Right forelimb (tissue), 1 donor: ENCODE measurements at regions not wholly inside any gene's neighbourhood (a gene's known extent, or its start where the extent isn't known, plus 50 kb on each side); places are given as distances from the start of the nearest gene placed in this dataset.

Experiments used
- DNase-seq: peaks from one replicate; pipeline ENCODE4 v3.0.0-alpha.2; 2018

DNA sequence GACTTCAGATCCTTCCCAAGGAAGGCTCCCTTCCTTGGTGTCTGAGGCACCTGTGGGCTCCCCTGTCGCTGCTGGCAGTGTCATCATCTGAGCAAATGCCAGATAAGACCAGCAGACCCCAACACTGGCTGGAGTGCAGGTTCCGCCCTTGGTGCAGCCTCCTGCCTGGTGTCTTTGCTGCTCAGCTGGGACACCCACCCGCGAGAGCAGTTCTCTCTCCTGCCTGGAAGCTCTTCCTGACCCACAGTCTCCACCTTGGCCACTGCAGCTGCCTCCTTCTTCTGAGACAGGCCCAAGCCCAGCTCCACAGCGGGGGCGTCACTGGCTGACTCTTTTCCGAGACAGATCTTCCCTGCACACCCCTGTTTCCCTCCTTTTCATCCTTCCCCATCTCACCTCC is 395.7 kb upstream of the MAP3K7 start:
- no peak for DNase-seq

DNA sequence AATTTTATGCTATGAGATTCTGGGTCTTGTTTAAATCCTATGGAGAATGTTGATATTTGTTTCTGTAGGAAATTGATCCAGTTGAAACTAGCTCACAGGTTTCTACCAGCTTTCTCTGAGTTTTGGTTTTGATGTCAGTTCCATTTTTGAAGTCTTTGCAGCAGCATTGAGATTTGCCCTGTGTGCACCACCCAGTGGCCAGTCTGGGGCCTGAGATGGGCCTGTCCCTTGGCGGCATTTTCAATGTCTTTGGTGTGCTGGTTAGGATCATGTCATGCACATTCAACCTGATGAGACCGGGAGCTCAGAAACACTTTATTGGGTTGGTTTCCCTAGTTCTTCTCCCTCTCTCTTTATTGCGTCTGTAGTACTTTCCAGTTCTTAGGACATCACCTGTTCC is 395.2 kb upstream of the MAP3K7 start:
- no peak for DNase-seq

DNA sequence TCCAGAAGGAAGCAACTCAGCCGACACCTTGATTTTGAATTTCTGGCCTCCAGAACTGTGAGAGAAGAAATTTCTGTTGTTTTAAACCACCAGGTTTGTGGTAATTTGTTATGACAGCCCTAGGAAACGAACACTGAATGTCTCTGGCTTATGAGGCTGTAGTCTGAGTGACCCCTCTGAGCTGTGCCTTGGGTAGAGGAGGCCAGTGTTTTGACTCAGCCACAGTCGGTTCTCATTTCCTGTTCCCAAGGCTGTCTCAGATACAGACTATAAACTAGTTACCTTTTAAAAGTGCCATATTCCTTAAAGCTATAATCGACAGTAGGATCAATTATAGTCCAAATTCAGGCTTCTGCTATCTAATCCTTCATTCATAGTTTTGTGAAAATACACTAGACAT is 391.2 kb upstream of the MAP3K7 start:
- DNase-seq = no peak

DNA sequence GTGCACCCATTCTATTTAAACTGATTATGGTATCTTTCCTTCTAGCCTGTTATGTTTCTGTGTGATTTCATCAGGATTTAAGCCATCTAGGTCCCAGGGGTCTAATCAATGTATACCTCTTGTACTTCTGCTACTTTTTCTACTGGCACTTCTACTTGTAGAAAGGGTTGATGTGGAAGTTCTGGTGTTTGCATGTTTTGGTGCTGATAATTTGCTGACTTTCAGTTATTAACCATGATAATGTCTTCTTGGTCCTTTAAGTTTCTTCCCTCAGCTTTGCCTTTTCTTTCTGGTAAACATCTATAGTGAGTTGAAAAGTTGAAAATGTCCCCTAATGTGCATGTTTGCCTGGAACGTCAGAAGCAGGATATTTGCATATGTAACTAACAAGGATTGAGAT is 390.6 kb upstream of the MAP3K7 start:
- no peak for DNase-seq

DNA sequence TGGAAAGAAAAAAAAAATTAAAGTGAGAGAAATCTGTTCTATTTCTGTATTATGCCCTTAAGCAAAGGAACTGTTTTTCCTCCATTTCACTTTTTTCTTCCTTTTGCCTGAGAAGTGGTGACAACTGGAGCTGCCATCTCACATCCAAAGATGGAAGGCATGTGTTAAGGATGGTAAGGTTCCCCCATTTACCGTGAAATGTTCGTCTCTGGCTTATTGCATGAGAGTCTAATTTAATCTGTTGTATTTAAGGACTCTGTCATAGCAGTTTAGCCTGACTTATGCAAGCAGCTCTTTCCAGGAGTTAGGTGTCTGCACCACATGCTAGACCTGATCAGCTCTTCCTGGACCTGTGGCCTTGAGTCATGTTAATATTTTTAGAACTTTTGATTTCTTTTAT is 389.5 kb upstream of the MAP3K7 start:
- no peak for DNase-seq

DNA sequence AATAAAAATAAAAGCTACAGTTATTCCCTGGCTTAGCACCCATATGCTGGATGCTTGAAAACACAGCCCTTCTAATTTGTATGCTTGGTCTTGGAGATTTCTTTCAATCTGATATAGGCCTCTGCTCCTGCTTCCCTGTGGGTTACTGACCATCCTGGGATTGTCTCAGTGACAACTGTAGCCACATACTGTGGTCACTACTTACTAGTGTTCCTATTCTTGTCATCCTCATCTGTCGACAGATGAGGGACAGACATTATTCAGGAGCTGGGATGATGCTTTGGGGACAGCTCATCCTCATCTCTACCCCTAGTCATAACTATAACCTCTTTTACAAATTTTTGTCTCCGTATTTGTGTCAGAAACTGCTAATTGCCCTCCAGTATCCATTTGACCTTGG is 388.9 kb upstream of the MAP3K7 start:
- DNase-seq = no peak

DNA sequence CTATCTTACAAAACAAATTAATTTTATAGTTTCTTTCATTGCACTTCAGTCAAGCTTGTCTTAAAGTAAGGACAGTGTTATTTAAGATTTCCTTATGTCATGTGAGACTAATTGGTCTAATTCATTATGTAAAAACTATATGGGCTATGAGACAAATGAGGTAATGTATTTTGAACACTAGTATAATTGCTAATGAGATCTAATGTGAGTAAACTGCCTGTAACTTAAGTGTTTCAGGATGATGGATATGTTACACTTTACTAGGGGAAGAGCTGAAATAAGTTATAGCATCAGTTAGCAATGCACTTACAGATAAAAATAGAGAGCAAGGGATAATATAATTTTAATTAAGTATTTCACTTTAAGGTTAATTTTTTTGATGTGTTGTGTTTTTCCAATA is 386.3 kb upstream of the MAP3K7 start:
- no peak for DNase-seq

DNA sequence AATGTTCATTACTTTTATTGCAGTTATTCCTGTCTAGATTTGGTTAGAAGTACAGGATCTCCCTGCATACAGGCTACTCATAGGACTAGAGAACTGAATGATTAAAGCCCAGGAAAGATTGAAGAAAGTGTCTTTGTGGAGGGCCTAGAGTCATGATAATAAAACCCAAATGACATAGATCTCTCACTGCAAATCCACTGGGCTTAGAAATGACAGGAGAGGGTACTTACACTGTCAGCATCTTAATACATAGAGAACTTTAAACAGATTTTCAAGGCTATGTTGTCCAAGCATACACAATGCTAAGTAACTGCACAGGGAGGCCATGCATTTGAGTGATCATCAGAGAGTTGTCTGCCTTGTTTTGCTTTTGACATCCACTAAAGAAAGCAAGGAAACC is 383.8 kb upstream of the MAP3K7 start:
- no peak for DNase-seq

DNA sequence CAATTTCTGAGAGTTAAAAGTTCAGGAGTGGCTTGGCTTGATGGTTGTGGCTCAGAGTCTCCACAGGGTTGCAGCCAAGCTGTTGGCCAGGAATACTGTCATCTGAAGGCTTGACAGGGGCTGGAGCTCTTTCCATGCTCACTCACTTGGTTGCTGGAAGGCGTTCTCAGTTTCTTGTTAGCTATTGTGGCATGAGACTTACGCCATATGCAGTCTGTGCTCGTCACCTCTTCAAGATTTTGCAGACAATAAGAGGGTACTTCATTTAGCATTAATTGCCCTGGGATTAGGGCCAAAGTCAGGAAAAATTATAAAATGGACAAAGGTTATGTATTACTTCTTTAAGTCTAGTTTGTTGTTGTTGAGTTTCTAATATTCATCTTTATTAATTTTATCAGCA is 380.6 kb upstream of the MAP3K7 start:
- DNase-seq = no peak

DNA sequence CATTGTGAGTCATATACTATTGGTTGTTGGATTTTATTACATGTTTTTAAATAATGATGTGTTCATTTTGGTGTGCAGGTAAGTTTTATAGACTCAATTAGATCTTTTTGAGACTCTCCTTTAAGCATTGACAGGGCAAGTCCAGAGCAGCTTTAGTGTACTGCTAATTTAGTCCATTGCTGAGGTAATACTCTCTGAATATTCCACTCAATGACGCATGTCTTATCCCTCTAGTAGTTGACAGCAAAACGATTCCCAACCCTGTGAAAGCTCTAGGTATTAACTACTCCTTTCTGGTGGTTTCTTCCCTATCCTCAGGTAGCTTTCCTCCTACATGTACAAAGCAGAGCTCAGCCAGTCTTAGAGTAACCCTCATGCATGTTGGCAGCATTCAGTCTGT is 373.5 kb upstream of the MAP3K7 start:
- DNase-seq = no peak

DNA sequence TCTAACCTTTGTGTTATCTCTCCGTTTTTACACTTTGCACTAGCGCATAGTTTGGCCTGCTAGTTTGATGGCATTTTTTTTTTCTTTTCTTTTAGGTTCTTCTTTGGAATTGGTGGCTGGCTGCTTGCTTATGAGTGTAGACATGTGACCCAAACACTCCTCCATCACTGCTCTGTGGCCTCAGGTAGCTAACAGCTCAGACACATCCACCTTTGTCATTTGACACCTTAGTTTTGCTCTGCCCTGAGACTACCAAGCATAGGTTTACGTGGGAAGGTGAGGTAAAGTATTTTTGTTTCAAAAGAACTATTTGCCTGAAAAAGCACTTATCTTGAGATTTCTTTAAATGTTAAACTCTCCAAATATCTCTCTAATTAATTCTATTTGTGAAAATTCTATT is 368.4 kb upstream of the MAP3K7 start:
- DNase-seq = no peak

DNA sequence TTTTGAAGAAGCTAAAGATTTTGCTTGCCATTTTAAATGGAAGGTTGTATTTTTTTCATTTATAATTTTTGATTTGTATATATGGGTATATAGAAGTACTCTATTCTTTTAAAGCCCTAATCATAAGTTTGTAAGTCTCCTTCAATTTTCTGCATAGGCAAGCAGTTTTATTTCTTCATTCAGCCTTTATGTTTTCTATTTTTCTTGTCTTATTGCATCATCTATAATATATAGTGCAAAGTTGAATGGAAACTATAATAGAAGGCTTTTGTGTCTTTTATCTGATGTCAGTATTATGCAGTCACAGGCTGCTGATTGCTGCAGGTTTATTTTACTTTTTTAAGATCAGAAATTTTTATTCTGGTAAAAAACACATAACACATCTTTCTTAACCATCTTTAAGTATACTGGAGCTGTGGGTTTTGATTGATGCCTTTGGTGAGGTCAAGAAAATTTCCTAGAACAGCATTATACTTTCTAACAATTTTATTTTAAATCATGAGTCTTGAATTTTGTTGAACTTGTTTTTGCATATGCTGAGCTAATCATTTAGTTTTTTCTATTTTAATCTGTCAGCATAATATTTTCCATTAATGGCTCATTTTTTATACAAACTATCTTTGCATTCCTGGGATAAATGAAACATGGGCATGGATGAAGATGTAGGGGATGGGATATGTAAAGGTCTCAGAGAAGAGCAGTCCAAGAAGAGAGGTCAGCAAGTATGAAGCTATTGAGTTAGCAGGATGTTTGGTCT is 366.7 kb upstream of the MAP3K7 start:
- no peak for DNase-seq

DNA sequence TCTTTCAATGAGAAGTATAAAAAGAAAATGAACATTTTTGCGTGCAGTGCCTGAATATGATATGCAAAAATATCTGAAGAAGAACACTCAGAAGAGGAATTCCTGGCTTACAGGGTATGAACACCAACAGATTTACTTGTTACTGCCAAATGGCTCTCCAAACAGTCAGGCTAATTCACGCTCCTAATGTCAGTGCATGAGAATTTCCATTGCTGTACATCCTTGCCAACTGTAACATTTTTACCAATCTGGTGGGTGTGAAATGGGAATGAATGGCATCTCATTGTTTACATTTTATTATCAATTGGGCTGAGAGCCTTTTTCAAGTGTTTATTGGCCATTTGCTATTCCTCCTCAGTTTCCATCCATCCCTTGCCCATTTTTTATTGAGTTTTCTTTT is 365.3 kb upstream of the MAP3K7 start:
- no peak for DNase-seq

DNA sequence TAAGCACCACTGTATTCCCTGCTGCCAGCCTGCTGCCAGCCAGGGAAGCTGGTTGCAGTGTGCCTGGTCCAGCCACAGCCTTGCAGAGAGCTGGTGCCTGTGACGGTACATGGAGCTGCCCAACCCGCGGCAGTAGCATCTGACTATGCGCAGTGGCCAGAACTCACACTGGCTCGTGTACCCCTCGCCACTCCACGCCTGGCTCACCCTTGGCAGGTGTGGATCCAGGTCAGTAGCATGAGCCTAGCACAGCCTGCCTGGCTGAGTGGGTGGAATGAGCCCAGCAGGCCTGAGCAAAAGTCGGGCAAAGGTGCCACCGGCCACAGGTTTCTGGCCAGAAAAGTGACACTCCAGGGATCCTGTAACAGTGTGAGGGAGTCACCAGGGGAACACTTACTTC is 361.7 kb upstream of the MAP3K7 start:
- DNase-seq = no peak

DNA sequence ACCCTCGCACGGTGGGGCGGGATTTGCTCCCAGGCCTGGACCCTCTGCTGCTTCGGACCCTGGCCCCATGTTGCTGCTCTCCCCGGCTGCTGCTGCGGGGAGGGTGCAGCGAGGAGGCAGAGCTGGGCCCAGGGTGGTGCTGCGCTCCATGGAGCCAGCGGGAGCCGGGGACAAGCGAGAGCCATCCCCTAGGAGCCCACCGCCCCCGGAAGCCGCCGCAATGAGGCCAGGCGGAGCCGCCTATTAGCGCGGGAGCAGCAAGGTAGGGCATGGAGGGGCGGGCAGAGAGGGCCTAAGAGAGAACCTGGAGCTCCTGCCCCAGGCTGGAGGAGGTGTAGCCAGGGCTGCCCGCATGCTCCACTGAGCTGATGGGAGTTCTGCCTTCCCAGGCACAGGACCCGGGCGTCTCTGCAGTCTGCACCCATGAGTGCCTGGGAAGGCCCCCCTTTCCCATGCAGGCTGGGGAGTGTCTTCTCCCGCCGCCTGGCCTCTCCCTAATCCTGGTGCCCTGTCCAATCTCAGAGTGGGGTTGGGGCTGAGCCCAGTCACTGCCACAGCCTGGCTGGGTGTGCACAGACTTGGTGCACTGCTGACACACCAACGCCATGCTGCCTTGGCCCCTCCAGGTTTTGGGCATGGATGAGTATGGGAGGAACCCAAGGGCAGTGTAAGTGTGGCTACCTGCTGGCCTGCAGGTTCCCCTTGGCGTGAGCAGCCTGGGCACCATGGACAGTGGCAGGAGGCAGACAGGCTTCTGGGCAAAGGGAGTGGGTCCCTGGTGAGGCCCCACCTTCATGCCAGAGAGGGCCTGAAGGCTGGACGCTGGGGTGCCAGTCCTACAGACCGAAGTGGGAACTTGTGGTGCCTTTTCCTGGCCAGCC is 360.6 kb upstream of the MAP3K7 start:
- DNase-seq = no peak

DNA sequence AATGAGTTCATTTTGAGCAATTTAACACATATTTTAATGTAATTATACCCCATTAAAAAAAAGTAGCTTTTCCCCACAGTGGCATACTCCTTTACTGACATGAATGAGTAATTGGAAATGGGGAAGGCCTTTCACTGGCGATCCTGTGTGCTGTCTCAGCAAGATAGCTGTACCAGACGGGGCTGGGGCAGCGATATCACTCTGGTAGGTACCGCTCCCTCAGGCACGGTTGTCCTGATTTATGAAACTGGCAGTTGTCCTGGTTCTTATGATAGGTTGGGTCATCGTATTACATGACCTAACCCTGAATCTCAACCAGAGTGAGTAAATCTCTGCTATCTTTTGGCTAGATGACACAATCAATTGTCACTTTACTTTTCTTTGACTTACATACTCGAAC is 355.0 kb upstream of the MAP3K7 start:
- DNase-seq = no peak

DNA sequence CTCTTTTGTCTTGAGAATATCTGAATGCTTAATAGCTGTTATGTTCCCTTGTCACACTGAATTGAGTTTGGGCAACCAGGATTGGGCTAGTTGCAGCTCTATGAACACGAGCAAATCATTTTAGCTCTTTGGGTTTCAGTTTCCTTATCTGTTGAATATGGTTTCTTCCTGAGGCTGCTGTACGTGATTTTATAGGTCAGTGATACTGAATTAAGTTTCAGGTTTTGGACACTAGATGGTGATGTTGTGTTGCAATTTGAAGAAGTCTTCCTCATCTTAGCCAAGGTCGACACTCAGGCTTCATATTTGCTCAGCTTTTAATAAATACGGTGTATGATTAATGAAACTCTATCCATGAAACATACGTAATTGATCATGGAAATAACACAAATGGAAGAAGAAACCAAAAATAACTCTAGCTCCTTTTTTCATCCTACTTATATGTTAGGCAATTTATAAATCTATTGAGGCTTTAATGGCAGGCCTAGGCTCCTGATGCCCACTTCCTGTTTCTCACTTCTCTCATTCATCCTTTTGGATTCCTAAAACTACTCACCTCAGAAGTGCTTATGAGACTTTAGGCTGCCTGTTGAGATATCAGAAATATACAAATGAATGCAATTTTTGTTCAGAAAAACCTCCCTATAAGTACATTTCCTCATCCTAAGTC is 354.1 kb upstream of the MAP3K7 start:
- DNase-seq = no peak

DNA sequence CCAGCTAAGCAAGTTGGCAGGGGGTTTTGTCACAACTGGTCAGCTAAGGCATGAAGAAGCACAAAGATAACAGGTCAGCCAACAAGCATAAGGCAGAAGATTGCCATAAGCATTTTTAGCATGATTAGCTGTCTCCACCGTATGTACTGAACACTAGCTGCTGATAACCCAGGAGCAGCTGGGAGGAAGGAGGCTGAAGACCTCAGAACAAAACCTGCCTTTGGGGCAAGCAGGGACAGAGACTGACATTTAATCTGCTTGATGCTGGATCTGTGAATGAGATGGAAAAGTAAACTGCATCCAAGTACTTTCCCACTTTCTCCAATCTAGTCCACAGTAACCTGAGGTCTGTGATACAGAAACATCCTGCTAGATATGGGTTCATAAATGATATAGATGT is 353.0 kb upstream of the MAP3K7 start:
- DNase-seq = no peak

DNA sequence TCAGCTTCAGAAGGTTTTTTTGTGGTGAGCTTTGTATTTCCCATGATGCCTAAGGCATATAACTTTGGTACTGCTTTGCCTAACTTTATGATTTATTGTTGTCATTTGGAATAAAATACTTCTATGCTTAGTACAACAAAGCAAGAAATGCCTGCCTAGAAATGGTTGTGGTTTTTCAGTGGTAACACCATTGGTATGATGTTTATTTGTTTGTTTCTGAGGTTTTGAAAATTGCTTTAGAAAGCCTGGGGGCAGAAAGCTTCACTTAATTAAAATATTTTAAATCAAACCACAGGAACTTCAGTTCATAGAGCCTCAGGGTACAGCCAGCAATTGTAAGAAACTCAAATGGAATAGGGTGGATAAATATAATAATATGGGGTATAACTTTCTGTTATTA is 351.2 kb upstream of the MAP3K7 start:
- no peak for DNase-seq

DNA sequence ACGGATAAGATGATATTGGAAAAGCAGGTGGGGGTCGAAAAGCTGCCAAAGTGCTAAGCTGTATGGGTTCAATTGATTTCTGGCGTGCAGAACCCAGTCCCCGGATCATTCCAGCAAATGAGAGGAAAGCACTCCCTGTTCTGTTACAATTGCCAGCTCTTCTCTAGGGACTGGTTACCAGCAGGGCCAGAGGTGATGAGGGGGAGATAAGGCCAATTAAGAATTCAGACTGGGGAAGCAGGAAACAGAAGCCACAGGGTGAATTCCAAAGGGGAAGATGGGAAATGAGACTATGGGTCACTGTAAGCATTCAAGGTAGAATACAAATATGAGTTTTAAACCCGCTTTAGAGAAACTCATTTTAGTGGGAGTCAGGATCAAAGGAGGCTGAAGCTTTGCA is 349.4 kb upstream of the MAP3K7 start:
- no peak for DNase-seq

DNA sequence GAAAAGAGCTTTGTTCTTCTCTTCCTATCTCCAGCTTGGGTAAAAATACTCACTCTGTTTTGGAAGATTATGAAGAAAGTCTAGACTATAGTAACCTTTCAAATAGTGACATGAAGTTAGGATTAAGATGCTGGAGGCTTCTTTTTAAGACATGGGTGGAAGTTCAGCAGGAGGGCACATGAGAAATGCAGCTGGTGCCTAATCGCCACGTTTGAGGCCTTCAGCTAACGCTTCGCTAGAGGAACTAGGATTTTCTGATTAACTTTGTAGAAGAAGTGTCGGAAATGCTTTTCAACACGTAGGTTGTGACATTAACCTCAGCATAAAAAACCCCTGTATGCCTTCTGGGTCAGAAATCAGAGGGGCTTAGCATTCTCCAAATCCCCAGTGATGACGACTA is 348.1 kb upstream of the MAP3K7 start:
- no peak for DNase-seq

DNA sequence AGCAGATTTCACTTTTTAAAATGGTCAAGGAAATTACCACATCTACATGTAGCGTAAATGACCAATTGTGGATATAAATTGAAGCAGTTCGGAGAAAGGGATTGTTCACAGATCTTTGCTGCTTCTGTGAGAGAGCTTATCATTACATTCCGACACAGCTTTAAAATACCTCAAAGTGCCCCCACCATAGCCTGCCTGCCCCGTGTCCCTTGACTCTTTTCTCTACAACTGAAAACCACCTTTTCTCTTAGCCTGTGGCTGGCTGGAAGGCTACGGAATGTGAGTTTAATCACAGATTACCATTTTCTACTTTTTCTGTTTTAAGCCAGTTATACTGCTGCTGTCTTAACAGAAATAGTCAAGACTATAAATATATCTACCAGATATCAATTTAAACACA is 347.2 kb upstream of the MAP3K7 start:
- no peak for DNase-seq

DNA sequence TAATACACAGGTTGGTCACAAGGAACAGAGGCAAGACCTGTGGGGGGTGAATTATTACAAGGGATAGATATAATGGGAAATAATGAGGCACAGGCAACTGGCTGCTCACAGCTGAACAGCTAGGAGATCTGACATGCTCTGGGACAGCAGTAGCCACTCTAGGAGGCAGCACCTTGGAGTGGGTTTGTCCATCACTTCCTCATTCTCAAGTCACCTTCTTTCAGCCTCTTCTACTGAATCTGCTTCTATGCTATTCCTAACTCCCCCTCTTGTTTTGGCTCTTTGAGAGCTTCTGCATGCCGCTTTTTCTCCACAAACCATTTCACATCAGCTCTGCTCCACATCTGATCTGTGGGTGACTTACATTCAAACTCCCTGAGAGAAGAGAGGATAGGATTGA is 345.5 kb upstream of the MAP3K7 start:
- no peak for DNase-seq

DNA sequence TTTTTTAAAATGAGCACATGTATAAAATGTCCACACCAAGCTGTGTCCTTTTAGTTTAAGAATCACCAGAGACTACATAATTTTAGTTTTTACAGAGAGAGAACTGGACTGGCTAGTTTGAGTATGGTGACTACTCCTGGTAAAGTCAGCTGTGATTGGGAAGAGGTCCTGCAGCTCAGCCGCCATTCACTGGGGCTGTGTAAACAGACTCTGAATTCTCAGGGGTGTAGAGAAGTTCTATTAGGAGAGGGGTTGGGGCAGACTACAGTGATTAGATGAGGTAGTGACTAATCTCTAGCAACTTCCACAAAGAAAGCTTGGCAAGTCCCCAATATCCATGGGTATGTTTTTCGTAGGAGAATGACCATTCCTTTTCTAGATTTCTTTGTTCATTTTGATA is 341.2 kb upstream of the MAP3K7 start:
- no peak for DNase-seq
